ENCODE measurements at regions not wholly inside any gene's neighbourhood (a gene's known extent, or its start where the extent isn't known, plus 50 kb on each side); places are given as distances from the start of the nearest gene placed in this dataset.
"Not testable (repeated sequence)": the region's sequence is repeated elsewhere in the genome, so short reads cannot be mapped to it uniquely, and the experiment has no call there.

GRCh38 chr4:164676152-164676551 is 77.8 kb upstream of the SMIM31 start:
- TF ChIP-seq, protein P1, sequence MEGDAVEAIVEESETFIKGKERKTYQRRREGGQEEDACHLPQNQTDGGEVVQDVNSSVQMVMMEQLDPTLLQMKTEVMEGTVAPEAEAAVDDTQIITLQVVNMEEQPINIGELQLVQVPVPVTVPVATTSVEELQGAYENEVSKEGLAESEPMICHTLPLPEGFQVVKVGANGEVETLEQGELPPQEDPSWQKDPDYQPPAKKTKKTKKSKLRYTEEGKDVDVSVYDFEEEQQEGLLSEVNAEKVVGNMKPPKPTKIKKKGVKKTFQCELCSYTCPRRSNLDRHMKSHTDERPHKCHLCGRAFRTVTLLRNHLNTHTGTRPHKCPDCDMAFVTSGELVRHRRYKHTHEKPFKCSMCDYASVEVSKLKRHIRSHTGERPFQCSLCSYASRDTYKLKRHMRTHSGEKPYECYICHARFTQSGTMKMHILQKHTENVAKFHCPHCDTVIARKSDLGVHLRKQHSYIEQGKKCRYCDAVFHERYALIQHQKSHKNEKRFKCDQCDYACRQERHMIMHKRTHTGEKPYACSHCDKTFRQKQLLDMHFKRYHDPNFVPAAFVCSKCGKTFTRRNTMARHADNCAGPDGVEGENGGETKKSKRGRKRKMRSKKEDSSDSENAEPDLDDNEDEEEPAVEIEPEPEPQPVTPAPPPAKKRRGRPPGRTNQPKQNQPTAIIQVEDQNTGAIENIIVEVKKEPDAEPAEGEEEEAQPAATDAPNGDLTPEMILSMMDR (IDR thresholded peaks at IDR 0.05; ENCODE audit: low read depth, low read length, missing input control) = not testable (repeated sequence)
- TF ChIP-seq TAF1 (conservative IDR thresholded peaks at IDR 0.05); GABPA (IDR thresholded peaks at IDR 0.05 in 1 of 2, conservative IDR thresholded peaks at IDR 0.05 in 1 of 2): not testable (repeated sequence)
- TF ChIP-seq, protein P2, sequence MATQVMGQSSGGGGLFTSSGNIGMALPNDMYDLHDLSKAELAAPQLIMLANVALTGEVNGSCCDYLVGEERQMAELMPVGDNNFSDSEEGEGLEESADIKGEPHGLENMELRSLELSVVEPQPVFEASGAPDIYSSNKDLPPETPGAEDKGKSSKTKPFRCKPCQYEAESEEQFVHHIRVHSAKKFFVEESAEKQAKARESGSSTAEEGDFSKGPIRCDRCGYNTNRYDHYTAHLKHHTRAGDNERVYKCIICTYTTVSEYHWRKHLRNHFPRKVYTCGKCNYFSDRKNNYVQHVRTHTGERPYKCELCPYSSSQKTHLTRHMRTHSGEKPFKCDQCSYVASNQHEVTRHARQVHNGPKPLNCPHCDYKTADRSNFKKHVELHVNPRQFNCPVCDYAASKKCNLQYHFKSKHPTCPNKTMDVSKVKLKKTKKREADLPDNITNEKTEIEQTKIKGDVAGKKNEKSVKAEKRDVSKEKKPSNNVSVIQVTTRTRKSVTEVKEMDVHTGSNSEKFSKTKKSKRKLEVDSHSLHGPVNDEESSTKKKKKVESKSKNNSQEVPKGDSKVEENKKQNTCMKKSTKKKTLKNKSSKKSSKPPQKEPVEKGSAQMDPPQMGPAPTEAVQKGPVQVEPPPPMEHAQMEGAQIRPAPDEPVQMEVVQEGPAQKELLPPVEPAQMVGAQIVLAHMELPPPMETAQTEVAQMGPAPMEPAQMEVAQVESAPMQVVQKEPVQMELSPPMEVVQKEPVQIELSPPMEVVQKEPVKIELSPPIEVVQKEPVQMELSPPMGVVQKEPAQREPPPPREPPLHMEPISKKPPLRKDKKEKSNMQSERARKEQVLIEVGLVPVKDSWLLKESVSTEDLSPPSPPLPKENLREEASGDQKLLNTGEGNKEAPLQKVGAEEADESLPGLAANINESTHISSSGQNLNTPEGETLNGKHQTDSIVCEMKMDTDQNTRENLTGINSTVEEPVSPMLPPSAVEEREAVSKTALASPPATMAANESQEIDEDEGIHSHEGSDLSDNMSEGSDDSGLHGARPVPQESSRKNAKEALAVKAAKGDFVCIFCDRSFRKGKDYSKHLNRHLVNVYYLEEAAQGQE (IDR thresholded peaks at IDR 0.05) = not testable (repeated sequence)

Measured in liver (tissue), 3 donors.